GM23338 (cell line): ENCODE measurements at regions not wholly inside any gene's neighbourhood (a gene's known extent, or its start where the extent isn't known, plus 50 kb on each side); places are given as distances from the start of the nearest gene placed in this dataset.

Experiments
- ATAC-seq: fragments of 200-7000 bp; cut with Tn5 transposase; 3 replicates; pipeline ENCODE4 v1.9.1; 2020
- DNase-seq: peaks from one replicate; pipeline ENCODE4 v3.0.0-alpha.2; 2015; ENCODE audit warnings: low spot score
- H2AFZ ChIP-seq: fragments of 200-600 bp; sonication (generic); 2 replicates; pipeline ENCODE4 v1.8.0; 2016; ENCODE audit warnings: antibody characterized with exemption, mild to moderate bottlenecking, moderate library complexity
- H3F3A ChIP-seq: fragments of 200-600 bp; sonication (generic); replicated peaks from 2 replicates; pipeline ENCODE4 v1.8.0; 2017; ENCODE audit warnings: antibody characterized with exemption, mixed run types, low read depth
- H3K27ac ChIP-seq: fragments of 200-600 bp; sonication (generic); 2 replicates; pipeline ENCODE4 v1.6.1; 2016; ENCODE audit warnings: low read depth
- H3K27me3 ChIP-seq: fragments of 200-600 bp; sonication (generic); 2 replicates; pipeline ENCODE4 v1.8.0; 2016; ENCODE audit warnings: mild to moderate bottlenecking, mixed run types, moderate library complexity; ENCODE audit not compliant: insufficient read depth
- H3K36me3 ChIP-seq: fragments of 200-600 bp; sonication (generic); 2 replicates; pipeline ENCODE4 v1.8.0; 2016; ENCODE audit warnings: mild to moderate bottlenecking; ENCODE audit not compliant: insufficient read depth
- H3K4me1 ChIP-seq: fragments of 200-600 bp; sonication (generic); 2 replicates; pipeline ENCODE4 v1.8.0; 2016; ENCODE audit warnings: mild to moderate bottlenecking, moderate library complexity; ENCODE audit not compliant: insufficient read depth
- H3K4me2 ChIP-seq: fragments of 200-600 bp; sonication (generic); 2 replicates; pipeline ENCODE4 v1.7.1; 2017; ENCODE audit warnings: mixed run types
- H3K4me3 ChIP-seq: fragments of 200-600 bp; sonication (generic); 2 replicates; pipeline ENCODE4 v1.6.1; 2016; ENCODE audit warnings: mixed run types
- H3K79me2 ChIP-seq: fragments of 200-600 bp; sonication (generic); replicated peaks from 2 replicates; pipeline ENCODE4 v1.8.0; 2017; ENCODE audit warnings: mild to moderate bottlenecking; ENCODE audit not compliant: insufficient read depth
- H3K9me2 ChIP-seq: fragments of 200-600 bp; sonication (generic); 2 replicates; pipeline ENCODE4 v1.8.0; 2017; ENCODE audit not compliant: insufficient read depth
- H4K20me1 ChIP-seq: fragments of 200-600 bp; sonication (generic); replicated peaks from 2 replicates; pipeline ENCODE4 v1.8.0; 2017; ENCODE audit warnings: mild to moderate bottlenecking; ENCODE audit not compliant: insufficient read depth
- H3K27ac Mint-ChIP-seq: 2 replicates; pipeline ENCODE4 v1.8.0; 2020; ENCODE audit warnings: inconsistent platforms, mild to moderate bottlenecking, moderate library complexity, mixed read lengths
- H3K27me3 Mint-ChIP-seq: 3 replicates; pipeline ENCODE4 v1.8.0; 2022; ENCODE audit warnings: low read depth, mild to moderate bottlenecking, moderate library complexity, mixed read lengths, inconsistent platforms; ENCODE audit not compliant: insufficient read depth, poor library complexity
- H3K36me3 Mint-ChIP-seq: 3 replicates; pipeline ENCODE4 v1.8.0; 2021; ENCODE audit warnings: low read depth, mild to moderate bottlenecking, inconsistent platforms, moderate library complexity, mixed read lengths
- H3K4me1 Mint-ChIP-seq: 3 replicates; pipeline ENCODE4 v1.8.0; 2020; ENCODE audit warnings: mild to moderate bottlenecking, inconsistent platforms, mixed read lengths
- H3K4me3 Mint-ChIP-seq: 3 replicates; pipeline ENCODE4 v1.8.0; 2021; ENCODE audit warnings: moderate library complexity, mild to moderate bottlenecking, inconsistent platforms, mixed read lengths
- H3K9me3 Mint-ChIP-seq: 3 replicates; pipeline ENCODE4 v1.8.0; 2020; ENCODE audit warnings: moderate library complexity, mild to moderate bottlenecking, inconsistent platforms, mixed read lengths
- CREB1 ChIP-seq: fragments of 250-450 bp; sonication (Bioruptor Pico); IDR thresholded peaks from 2 replicates; pipeline ENCODE4 v1.5.0; 2020; ENCODE audit warnings: low read depth, mild to moderate bottlenecking, moderate library complexity
- CTCF ChIP-seq, 2 experiments: fragments of 200-600 bp in 1 of 2; sonication (generic) in 1 of 2; conservative IDR thresholded peaks; 2 replicates each; pipeline versions ENCODE4 v1.5.1 to v1.6.1; 2016 to 2017; ENCODE audit warnings: antibody characterized with exemption in 2 of 2, low read depth in 2 of 2, mild to moderate bottlenecking in 2 of 2, moderate library complexity in 1 of 2
- ETS1 ChIP-seq: IDR thresholded peaks from 2 replicates; pipeline ENCODE4 v1.6.1; 2016; ENCODE audit warnings: antibody characterized with exemption
- EZH2 ChIP-seq: fragments of 200-600 bp; sonication (generic); IDR thresholded peaks from one replicate; pipeline ENCODE4 v1.8.0; 2017; ENCODE audit warnings: antibody characterized with exemption, mild to moderate bottlenecking, low read depth; ENCODE audit not compliant: unreplicated experiment
- EZH2phosphoT487 ChIP-seq: fragments of 200-600 bp; sonication (generic); IDR thresholded peaks from one replicate; pipeline ENCODE4 v1.8.1; 2018; ENCODE audit warnings: antibody characterized with exemption; ENCODE audit not compliant: unreplicated experiment
- JUNB ChIP-seq: IDR thresholded peaks from one replicate; pipeline ENCODE4 v1.6.1; 2016; ENCODE audit warnings: antibody characterized with exemption; ENCODE audit not compliant: unreplicated experiment
- NANOG ChIP-seq: IDR thresholded peaks from 2 replicates; pipeline ENCODE4 v1.6.1; 2016; ENCODE audit warnings: antibody characterized with exemption, borderline replicate concordance
- REST ChIP-seq: IDR thresholded peaks from one replicate; pipeline ENCODE4 v1.6.1; 2018; ENCODE audit warnings: antibody characterized with exemption; ENCODE audit not compliant: unreplicated experiment
- STAT1 ChIP-seq: IDR thresholded peaks from one replicate; pipeline ENCODE4 v1.6.1; 2016; ENCODE audit warnings: antibody characterized with exemption; ENCODE audit not compliant: unreplicated experiment
- ZNF114 ChIP-seq: fragments of 250-450 bp; sonication (Bioruptor Pico); IDR thresholded peaks from 2 replicates; pipeline ENCODE4 v1.5.0; 2020; ENCODE audit warnings: mild to moderate bottlenecking, moderate library complexity
- ZNF331 ChIP-seq: fragments of 250-450 bp; sonication (Bioruptor Pico); IDR thresholded peaks from 2 replicates; pipeline ENCODE4 v1.5.0; 2020; ENCODE audit warnings: low read depth, mild to moderate bottlenecking, moderate library complexity

- Histone ChIP-seq H3F3A (no peaks in the 10 kb centered on the region), H3K27ac (no peak overlapping the region), H3K4me2 (no peak overlapping the region), H3K27me3 (no peaks in the 10 kb centered on the region), H4K20me1 (no peaks in the 10 kb centered on the region), H3K9me2 (peaks cover 19% of the 10 kb centered on the region), H3K4me1 (no peaks in the 10 kb centered on the region), H3K4me3 (no peak overlapping the region), H2AFZ (no peak overlapping the region), H3K79me2 (no peaks in the 10 kb centered on the region), H3K36me3 (no peaks in the 10 kb centered on the region)
- Mint-ChIP-seq H3K27ac (no peak overlapping the region), H3K27me3 (peaks cover 8% of the 10 kb centered on the region), H3K4me3 (no peak overlapping the region), H3K36me3 (no peaks in the 10 kb centered on the region), H3K9me3 (no peaks in the 10 kb centered on the region; the same call in 2 of the 3 replicates), H3K4me1 (no peaks in the 10 kb centered on the region)
- no peak for ATAC-seq
- DNase-seq, result no peak
- TF ChIP-seq EZH2phosphoT487 (no peak), REST (no peak), ZNF114 (CRISPR knock-in tag) (no peak), STAT1 (no peak), JUNB (no peak), ZNF331 (no peak), CREB1 (CRISPR knock-in tag) (no peak)
Measured at GRCh38 chr14:98694541-98694940, 577.5 kb downstream of the BCL11B start.

- Histone ChIP-seq H3K9me2 (peaks cover 19% of the 10 kb centered on the region), H3K36me3 (no peaks in the 10 kb centered on the region)
- TF ChIP-seq NANOG (no peak), EZH2phosphoT487 (no peak), CTCF (conservative IDR thresholded peaks at IDR 0.05; ENCODE audit: low read depth in 2 of 2) (no peak), ETS1 (no peak), EZH2 (no peak), ZNF331 (no peak), REST (no peak), JUNB (no peak), STAT1 (no peak)
Measured at GRCh38 chr14:98695809-98696208, 576.2 kb downstream of the BCL11B start.

More at GRCh38 chr14:98695809-98696208, 576.2 kb downstream of the BCL11B start:
- no peaks in the 10 kb centered on the region for H3K4me1 ChIP-seq
- ATAC-seq, result no peak
- Mint-ChIP-seq H3K27me3 (peaks cover 11% of the 10 kb centered on the region), H3K27ac (no peak overlapping the region), H3K4me3 (no peak overlapping the region), H3K4me1 (peaks cover 5% of the 10 kb centered on the region; the same call in 2 of the 3 replicates), H3K36me3 (no peaks in the 10 kb centered on the region), H3K9me3 (no peaks in the 10 kb centered on the region; the same call in 2 of the 3 replicates)
- H4K20me1 ChIP-seq, result no peaks in the 10 kb centered on the region
- no peaks in the 10 kb centered on the region for H3F3A ChIP-seq
- no peaks in the 10 kb centered on the region for H3K27me3 ChIP-seq
- DNase-seq, result no peak
- no peak overlapping the region for H3K27ac ChIP-seq
- no peak overlapping the region for H2AFZ ChIP-seq
- H3K79me2 ChIP-seq, result no peaks in the 10 kb centered on the region
- H3K4me3 ChIP-seq, result no peak overlapping the region
- H3K4me2 ChIP-seq, result no peak overlapping the region
